ENCODE measurements at regions not wholly inside any gene's neighbourhood (a gene's known extent, or its start where the extent isn't known, plus 50 kb on each side); places are given as distances from the start of the nearest gene placed in this dataset.

DNA sequence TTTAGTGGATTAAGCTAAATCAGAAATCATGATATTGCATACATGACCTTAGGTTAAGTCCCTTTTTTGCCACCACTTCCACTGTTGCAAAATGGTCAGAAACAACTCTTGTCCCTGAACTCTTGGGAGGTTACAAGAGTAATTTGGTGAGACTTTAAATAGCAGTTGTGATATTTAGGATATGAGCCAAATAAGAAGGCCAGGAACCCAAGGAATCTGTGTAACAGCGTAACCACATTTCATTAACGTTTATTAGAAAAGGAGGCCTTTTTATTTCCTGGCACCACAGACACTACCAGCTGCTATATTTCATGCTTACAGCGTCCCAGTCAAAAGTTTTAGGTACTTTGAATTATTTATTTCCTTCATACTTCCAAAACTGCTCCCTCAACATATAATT, 268.0 kb downstream of the GPD2 start:
- intact Hi-C loops (cut with micrococcal nuclease; ENCODE audit: unreplicated experiment), result no loop called here
- Histone ChIP-seq H3K9me3 (ENCODE audit: low read length) (no peaks in the 10 kb centered on the region), H3K9me2 (ENCODE audit: insufficient read depth, low read length) (no peaks in the 10 kb centered on the region), H3K4me3 (ENCODE audit: low read depth, low read length, poor library complexity, severe bottlenecking) (no peak overlapping the region), H3K4me1 (ENCODE audit: insufficient read depth, low read length, poor library complexity, severe bottlenecking) (no peaks in the 10 kb centered on the region), H3K79me2 (ENCODE audit: insufficient read depth, low read depth, low read length) (no peaks in the 10 kb centered on the region), H4K20me1 (ENCODE audit: insufficient read depth, low read length) (no peaks in the 10 kb centered on the region), H2AFZ (ENCODE audit: low read length) (no peak overlapping the region), H3K27ac (ENCODE audit: low read depth, low read length, poor library complexity, severe bottlenecking) (no peak overlapping the region), H3K4me2 (ENCODE audit: low read length) (no peak overlapping the region), H3K36me3 (ENCODE audit: insufficient read depth, low read length) (no peaks in the 10 kb centered on the region)
- TF ChIP-seq, protein P1, sequence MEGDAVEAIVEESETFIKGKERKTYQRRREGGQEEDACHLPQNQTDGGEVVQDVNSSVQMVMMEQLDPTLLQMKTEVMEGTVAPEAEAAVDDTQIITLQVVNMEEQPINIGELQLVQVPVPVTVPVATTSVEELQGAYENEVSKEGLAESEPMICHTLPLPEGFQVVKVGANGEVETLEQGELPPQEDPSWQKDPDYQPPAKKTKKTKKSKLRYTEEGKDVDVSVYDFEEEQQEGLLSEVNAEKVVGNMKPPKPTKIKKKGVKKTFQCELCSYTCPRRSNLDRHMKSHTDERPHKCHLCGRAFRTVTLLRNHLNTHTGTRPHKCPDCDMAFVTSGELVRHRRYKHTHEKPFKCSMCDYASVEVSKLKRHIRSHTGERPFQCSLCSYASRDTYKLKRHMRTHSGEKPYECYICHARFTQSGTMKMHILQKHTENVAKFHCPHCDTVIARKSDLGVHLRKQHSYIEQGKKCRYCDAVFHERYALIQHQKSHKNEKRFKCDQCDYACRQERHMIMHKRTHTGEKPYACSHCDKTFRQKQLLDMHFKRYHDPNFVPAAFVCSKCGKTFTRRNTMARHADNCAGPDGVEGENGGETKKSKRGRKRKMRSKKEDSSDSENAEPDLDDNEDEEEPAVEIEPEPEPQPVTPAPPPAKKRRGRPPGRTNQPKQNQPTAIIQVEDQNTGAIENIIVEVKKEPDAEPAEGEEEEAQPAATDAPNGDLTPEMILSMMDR (conservative IDR thresholded peaks at IDR 0.05; ENCODE audit: low read length), result no peak
- TF ChIP-seq EZH2phosphoT487 (IDR thresholded peaks at IDR 0.05; ENCODE audit: borderline replicate concordance, low read depth, low read length), result no peak
- ChIA-PET CTCF (ENCODE audit: unreplicated experiment) (no interaction called here), POLR2A (interaction anchor here (1.0 kb wide), 1 partner anchor 19 kb away, joined by 4 read pairs; no protein-coding TSS in a partner anchor)
- DNase-seq (ENCODE audit: low spot score), result no peak
- no TSS peak for BruUV-seq (replicated peaks)

DNA sequence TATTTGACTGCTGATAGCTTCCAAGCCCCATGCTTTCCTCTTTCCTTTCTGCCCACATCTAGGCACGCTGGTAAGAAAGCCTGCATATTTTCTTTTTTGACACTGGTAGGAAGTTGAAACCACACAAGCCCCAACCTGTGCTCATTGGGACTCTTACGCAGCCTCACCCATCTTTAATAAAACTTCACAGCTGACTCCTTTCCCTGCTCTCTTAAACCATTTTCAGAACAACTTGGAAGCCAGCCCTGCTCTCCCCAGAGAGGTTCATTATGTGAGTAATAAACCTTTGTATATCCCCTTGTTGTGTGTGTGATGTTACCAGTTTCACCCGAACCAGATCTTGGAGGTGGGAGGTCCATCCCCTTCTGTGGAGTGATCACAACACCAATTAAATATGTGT, 268.4 kb downstream of the GPD2 start:
- H2AFZ ChIP-seq (ENCODE audit: low read length), result no peak overlapping the region
- no peaks in the 10 kb centered on the region for H3K36me3 ChIP-seq (ENCODE audit: insufficient read depth, low read length)
- BruUV-seq (replicated peaks), result no TSS peak
- no peaks in the 10 kb centered on the region for H3K4me1 ChIP-seq (ENCODE audit: insufficient read depth, low read length, poor library complexity, severe bottlenecking)
- no peaks in the 10 kb centered on the region for H4K20me1 ChIP-seq (ENCODE audit: insufficient read depth, low read length)
- no peak overlapping the region for H3K4me2 ChIP-seq (ENCODE audit: low read length)
- ChIA-PET CTCF (ENCODE audit: unreplicated experiment) (no interaction called here), POLR2A (interaction anchor here (1.0 kb wide), 1 partner anchor 20 kb away, joined by 4 read pairs; no protein-coding TSS in a partner anchor)
- TF ChIP-seq, protein P1 (conservative IDR thresholded peaks at IDR 0.05; ENCODE audit: low read length), result no peak
- no peak for TF ChIP-seq EZH2phosphoT487 (IDR thresholded peaks at IDR 0.05; ENCODE audit: borderline replicate concordance, low read depth, low read length)
- no peak for DNase-seq (ENCODE audit: low spot score)
- intact Hi-C loops (cut with micrococcal nuclease; ENCODE audit: unreplicated experiment), result no loop called here
- no peaks in the 10 kb centered on the region for H3K79me2 ChIP-seq (ENCODE audit: insufficient read depth, low read depth, low read length)
- H3K4me3 ChIP-seq (ENCODE audit: low read depth, low read length, poor library complexity, severe bottlenecking), result no peak overlapping the region
- no peak overlapping the region for H3K27ac ChIP-seq (ENCODE audit: low read depth, low read length, poor library complexity, severe bottlenecking)
- H3K9me3 ChIP-seq (ENCODE audit: low read length), result no peaks in the 10 kb centered on the region
- no peaks in the 10 kb centered on the region for H3K9me2 ChIP-seq (ENCODE audit: insufficient read depth, low read length)

DNA sequence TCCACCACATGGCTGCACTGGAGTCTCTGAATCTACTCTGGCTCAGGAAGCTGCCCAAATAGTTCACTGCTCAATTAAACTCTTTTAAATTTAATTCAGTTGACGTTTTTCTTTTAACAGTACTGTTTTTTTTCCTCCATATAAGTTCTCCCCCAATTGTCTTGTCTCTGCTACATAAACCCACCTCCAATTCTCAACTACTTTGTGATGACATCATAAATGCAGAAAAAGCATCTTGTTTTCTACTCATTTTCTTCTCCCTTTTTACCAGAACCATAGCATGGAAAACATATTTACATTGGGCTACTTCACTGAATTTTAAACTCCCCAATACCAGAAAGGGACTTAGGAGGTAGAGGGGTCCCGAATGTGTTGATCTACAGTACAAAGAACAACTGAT, 270.4 kb downstream of the GPD2 start:
- ChIA-PET CTCF (ENCODE audit: unreplicated experiment) (no interaction called here), POLR2A (no interaction called here)
- Histone ChIP-seq H3K4me3 (ENCODE audit: low read depth, low read length, poor library complexity, severe bottlenecking) (no peak overlapping the region), H3K36me3 (ENCODE audit: insufficient read depth, low read length) (no peaks in the 10 kb centered on the region), H3K4me1 (ENCODE audit: insufficient read depth, low read length, poor library complexity, severe bottlenecking) (no peaks in the 10 kb centered on the region), H2AFZ (ENCODE audit: low read length) (no peak overlapping the region), H3K79me2 (ENCODE audit: insufficient read depth, low read depth, low read length) (no peaks in the 10 kb centered on the region), H3K4me2 (ENCODE audit: low read length) (no peak overlapping the region), H4K20me1 (ENCODE audit: insufficient read depth, low read length) (no peaks in the 10 kb centered on the region), H3K9me2 (ENCODE audit: insufficient read depth, low read length) (no peaks in the 10 kb centered on the region), H3K27ac (ENCODE audit: low read depth, low read length, poor library complexity, severe bottlenecking) (no peak overlapping the region), H3K9me3 (ENCODE audit: low read length) (no peaks in the 10 kb centered on the region)
- TF ChIP-seq, protein P1 (conservative IDR thresholded peaks at IDR 0.05; ENCODE audit: low read length), result no peak
- TF ChIP-seq EZH2phosphoT487 (IDR thresholded peaks at IDR 0.05; ENCODE audit: borderline replicate concordance, low read depth, low read length), result no peak
- no peak for DNase-seq (ENCODE audit: low spot score)
- no TSS peak for BruUV-seq (replicated peaks)
- intact Hi-C loops (cut with micrococcal nuclease; ENCODE audit: unreplicated experiment), result no loop called here

Data from OCI-LY7 (cell line).